GM21367 (cell line): ENCODE measurements at regions not wholly inside any gene's neighbourhood (a gene's known extent, or its start where the extent isn't known, plus 50 kb on each side); places are given as distances from the start of the nearest gene placed in this dataset.

Experiments
- ATAC-seq: cut with Tn5 transposase; IDR thresholded peaks from one replicate; pipeline ENCODE4 v1.9.1; 2021; ENCODE audit not compliant: unreplicated experiment

GRCh38 chr21:23003951-23004350 lies 2005.7 kb downstream of the NCAM2 start:
- no peak for ATAC-seq

DNA sequence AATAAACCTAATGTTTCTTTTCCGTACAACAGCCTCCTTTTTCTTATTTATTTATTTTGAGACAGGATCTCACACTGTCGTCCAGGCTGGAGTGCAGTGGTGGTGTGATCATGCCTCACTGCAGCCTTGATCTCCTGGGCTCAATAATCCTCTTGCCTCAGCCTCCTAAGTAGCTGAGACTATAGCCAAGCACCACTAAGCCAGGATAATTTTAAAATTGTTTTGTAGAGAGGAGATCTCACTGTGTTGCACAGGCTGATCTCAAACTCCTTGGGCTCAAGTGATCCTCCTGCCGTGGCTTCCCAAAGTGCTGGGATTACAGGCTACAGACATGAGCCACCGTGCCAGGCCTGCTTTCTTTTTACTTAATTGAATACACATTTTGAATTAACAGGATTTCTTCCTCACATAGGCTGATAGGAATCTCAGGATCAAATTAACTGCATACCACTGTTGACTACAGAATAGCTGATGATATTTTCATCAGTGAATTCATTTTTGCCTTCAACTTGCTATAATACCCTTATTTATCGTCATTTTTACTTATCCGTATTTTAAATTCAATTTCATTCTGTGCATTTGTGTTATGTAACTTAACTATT lies 2010.5 kb downstream of the NCAM2 start:
- ATAC-seq = no peak

DNA sequence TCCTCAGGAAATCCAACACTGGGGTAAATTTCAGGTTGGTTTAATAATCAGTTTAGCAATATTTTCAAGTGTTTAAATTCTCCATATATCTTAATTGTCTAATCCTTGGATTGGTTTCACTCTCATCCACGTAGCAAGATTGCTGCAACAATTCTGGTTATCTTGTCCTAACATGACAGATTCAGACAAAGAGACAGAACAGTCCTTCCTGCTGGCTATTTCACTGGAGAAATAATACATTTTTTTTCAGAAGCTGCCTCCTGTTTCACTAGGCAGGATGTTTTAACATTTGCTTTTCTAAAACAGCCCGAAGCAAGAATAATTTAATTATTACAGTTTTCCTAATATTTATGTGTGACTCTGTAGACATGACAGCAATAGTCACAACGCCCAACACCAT lies 2011.2 kb downstream of the NCAM2 start:
- no peak for ATAC-seq

DNA sequence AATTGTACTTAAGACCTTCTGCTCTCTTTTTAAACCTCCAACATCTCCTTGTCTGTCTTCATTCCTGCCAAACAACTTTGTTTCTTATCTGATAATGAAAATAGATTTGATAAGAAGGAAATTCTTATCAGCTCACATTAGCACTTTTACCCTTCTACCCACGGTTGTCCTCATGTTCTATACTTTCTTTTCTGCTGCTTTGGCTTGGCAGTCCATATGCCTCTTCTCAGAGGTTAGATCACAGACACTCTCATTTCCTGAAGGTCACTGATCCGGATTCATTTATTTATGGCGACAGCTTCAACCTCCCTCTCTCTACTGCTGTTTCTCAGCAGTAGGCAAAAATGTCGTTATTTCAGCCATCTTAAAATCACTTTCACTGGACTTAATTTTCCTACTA lies 2015.8 kb downstream of the NCAM2 start:
- no peak for ATAC-seq

- ATAC-seq = no peak
These were observed 2018.4 kb downstream of the NCAM2 start for GRCh38 chr21:23016617-23017016.

- ATAC-seq = no peak
These were observed 2019.8 kb downstream of the NCAM2 start for GRCh38 chr21:23017989-23018388.

DNA sequence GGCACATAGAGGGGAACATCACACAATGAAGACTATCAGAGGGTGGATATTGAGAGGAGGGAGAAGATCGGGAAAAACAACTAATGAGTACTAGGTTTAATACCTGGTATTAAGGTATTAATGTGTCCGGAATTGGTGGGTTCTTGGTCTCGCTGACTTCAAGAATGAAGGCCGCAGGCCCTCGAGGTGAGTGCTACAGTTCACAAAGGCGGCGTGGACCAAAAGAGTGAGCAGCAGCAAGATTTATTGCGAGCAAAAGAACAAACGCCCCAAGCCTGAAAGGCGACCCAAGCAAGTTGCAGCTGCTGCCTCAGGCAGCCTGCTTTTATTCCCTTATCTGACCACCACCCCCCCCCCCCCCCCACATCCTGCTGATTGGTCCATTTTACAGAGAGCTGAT lies 2022.8 kb downstream of the NCAM2 start:
- no peak for ATAC-seq

GRCh38 chr21:23021481-23021880 lies 2023.3 kb downstream of the NCAM2 start:
- ATAC-seq = no peak

DNA sequence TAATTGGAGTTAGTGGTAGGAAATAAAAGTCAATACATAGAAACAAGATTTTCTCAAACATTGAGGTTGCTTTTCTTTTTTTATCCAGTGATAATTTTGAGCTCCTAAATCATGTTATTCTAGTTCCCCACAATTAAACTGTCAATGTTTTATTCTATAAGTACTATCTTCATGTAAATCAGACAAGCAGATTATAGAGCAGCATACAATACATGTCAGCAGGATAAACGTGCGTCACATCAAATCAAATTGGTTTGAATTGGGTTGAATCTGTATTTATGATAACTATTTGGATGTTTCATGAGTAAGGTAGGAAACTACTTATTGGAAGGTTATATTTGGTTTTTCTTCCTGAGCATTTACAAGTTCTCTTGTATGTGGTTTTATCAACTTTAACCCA lies 2028.7 kb downstream of the NCAM2 start:
- no peak for ATAC-seq

DNA sequence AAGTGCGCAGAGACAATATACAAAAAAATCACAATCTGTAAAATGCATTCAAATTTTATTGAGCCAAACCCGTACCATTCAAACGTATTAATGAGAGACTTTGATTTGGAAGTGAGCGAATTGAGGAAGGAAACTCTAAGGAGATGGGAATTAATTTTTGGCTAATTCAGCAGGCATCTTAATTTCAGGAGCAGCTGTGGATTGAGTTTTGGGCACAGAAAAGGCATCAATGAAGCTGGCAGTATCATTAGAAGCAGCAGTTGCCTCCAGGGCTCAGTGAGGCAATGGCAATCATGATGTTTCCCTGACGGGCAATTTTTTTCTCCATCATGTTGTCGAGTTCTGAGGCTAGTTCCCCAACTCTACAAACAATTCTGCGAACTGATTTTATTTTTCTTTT lies 2041.6 kb downstream of the NCAM2 start:
- ATAC-seq = no peak

DNA sequence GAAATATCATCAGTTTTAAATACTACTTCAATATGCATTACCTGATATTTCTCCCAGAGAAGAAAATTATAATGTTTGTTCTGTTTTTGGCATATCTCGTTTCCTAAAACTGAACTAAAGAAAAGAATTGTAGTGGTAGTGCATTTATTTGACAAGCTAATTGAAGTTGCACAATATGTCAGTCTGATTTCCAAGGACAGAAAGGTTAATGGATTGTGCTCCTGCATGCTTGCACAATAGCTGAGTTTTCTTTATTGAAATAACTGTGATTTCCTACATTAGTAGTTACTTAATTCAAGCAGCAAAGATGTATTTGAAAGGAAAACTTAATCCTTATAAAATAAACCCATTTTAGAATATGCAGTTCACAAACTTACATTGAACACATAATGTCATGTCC lies 2047.7 kb downstream of the NCAM2 start:
- ATAC-seq = no peak

- ATAC-seq = no peak
These were observed 2069.5 kb downstream of the NCAM2 start for GRCh38 chr21:23067672-23068071.

- ATAC-seq = no peak
These were observed 2085.0 kb downstream of the NCAM2 start for GRCh38 chr21:23083242-23083641.

- ATAC-seq = no peak
These were observed 2095.1 kb downstream of the NCAM2 start for GRCh38 chr21:23093259-23093658.

GRCh38 chr21:23099185-23099584 lies 2101.0 kb downstream of the NCAM2 start:
- ATAC-seq = no peak

GRCh38 chr21:23101111-23101510 lies 2102.9 kb downstream of the NCAM2 start:
- ATAC-seq = no peak

GRCh38 chr21:23108533-23108932 lies 2110.3 kb downstream of the NCAM2 start:
- ATAC-seq = no peak

DNA sequence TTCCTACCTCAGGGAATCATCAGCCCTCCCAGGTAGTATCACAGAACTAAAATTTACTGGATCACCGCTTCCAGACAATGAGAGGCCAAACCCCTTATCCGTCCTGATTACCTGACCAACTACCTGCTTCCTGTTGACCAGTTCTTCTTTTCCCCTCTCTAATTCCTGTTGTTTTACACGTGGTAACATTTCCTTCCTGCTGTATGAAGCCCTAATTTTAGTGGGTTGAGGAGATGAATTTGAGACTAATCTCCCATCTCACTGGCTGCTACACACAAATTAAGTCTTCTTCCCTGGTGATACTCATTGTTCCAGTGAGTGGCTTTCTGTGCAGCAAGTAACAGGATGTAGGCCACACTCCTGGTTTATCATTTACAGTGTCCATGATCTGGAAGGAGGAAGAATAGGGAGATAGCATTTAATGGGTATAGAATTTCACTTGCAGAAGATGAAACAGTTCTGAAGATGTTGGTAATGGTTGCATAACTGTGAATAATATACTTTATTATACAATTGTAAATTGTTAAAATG lies 2112.9 kb downstream of the NCAM2 start:
- ATAC-seq = no peak

DNA sequence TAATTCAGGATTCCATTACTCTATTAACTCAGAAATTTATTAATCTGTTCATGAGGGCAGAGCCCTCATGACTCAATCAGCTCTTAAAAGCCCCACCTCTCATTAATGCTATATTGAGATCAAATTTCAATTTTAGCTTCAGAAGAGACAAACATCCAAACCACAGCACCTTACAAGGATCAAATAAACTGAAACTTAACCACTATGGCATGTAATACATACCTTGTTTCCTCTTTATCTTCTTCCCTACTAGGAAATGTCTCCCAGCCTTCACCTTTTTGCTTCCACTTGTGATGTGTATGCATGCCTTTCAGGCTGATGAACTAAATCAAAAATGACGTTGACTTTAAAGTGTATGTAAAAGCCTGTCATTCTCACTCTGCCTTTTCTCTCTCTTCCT lies 2121.3 kb downstream of the NCAM2 start:
- no peak for ATAC-seq

- no peak for ATAC-seq
These were observed 2129.8 kb downstream of the NCAM2 start for GRCh38 chr21:23127973-23128372.

GRCh38 chr21:23130308-23130707 lies 2132.1 kb downstream of the NCAM2 start:
- ATAC-seq = no peak

GRCh38 chr21:23131177-23131576 lies 2133.0 kb downstream of the NCAM2 start:
- no peak for ATAC-seq

DNA sequence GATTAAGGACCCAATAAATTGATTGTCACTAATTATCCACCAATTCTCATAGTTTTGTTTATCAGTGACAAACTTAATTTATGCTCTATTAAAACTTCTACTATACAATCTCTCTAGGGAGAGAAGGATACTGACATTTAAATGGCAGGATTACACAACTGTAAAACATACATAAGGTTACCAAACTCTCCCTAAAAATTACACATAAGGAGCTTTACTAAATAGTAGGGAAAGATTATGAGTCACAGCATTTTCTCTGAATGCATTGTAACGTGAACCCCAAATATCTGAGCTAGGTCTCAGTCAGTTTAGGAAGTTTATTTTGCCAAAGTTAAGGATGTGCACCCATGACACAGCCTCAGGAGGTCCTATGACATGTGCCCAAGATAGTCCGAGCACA lies 2140.6 kb downstream of the NCAM2 start:
- no peak for ATAC-seq
